Upper lobe of right lung (tissue), 1 donor: ENCODE measurements at regions not wholly inside any gene's neighbourhood (a gene's known extent, or its start where the extent isn't known, plus 50 kb on each side); places are given as distances from the start of the nearest gene placed in this dataset.

Source experiments
- ATAC-seq: fragments of 200-7000 bp; cut with Tn5 transposase; one replicate; pipeline ENCODE4 v1.9.1; 2020; ENCODE audit warnings: mild to moderate bottlenecking, moderate library complexity
- DNase-seq: peaks from one replicate; pipeline ENCODE4 v3.0.0-alpha.2; 2020
- H3K27ac ChIP-seq: fragments of 200-600 bp; one replicate; pipeline ENCODE4 v1.8.0; 2022
- H3K27me3 ChIP-seq: fragments of 200-600 bp; one replicate; pipeline ENCODE4 v1.8.0; 2022; ENCODE audit warnings: mild to moderate bottlenecking
- H3K36me3 ChIP-seq: fragments of 200-600 bp; one replicate; pipeline ENCODE4 v1.8.0; 2022
- H3K4me1 ChIP-seq: fragments of 200-600 bp; one replicate; pipeline ENCODE4 v1.8.0; 2022
- H3K4me3 ChIP-seq: fragments of 200-600 bp; one replicate; pipeline ENCODE4 v1.8.0; 2022; ENCODE audit warnings: mild to moderate bottlenecking
- H3K9me3 ChIP-seq: fragments of 200-600 bp; one replicate; pipeline ENCODE4 v1.8.0; 2022
- CTCF ChIP-seq: fragments of 200-600 bp; IDR thresholded peaks from one replicate; pipeline ENCODE4 v1.8.0; 2022; ENCODE audit warnings: antibody characterized with exemption
- intact Hi-C: fragments of 100-400 bp; cut with DNase I; formaldehyde crosslinking; loops from one replicate; pipeline ENCODE4 v1.11.0; 2022
- donor health status: DM: no; HTN: yes; CAD: no; lungs with severe emphysema.

GRCh38 chr18:77472509-77472908 lies 222.9 kb downstream of the GALR1 start:
- ATAC-seq = no peak
- Histone ChIP-seq H3K27ac (no peak overlapping the region), H3K4me3 (no peak overlapping the region), H3K36me3 (no peaks in the 10 kb centered on the region), H3K9me3 (no peaks in the 10 kb centered on the region), H3K27me3 (peaks cover 5% of the 10 kb centered on the region), H3K4me1 (no peaks in the 10 kb centered on the region)
- DNase-seq = no peak
- intact Hi-C loops = no loop called here
- no peak for TF ChIP-seq CTCF

- intact Hi-C loops = no loop called here
- Histone ChIP-seq H3K36me3 (no peaks in the 10 kb centered on the region), H3K27me3 (no peaks in the 10 kb centered on the region), H3K9me3 (no peaks in the 10 kb centered on the region), H3K4me1 (no peaks in the 10 kb centered on the region), H3K27ac (no peak overlapping the region), H3K4me3 (no peak overlapping the region)
- ATAC-seq (peak; percentile 88), DNase-seq (no peak)
- TF ChIP-seq CTCF = peak; percentile 17
Measured at GRCh38 chr18:77478646-77479442, 229.2 kb downstream of the GALR1 start.

GRCh38 chr18:77481541-77481940 lies 231.9 kb downstream of the GALR1 start:
- Histone ChIP-seq H3K27me3 (no peaks in the 10 kb centered on the region), H3K4me3 (no peak overlapping the region), H3K9me3 (no peaks in the 10 kb centered on the region), H3K27ac (no peak overlapping the region), H3K4me1 (no peaks in the 10 kb centered on the region), H3K36me3 (no peaks in the 10 kb centered on the region)
- TF ChIP-seq CTCF = no peak
- no peak for DNase-seq
- ATAC-seq = no peak
- intact Hi-C loops = no loop called here

GRCh38 chr18:77482190-77483085 lies 232.8 kb downstream of the GALR1 start:
- intact Hi-C loops = no loop called here
- no peaks in the 10 kb centered on the region for H3K4me1 ChIP-seq
- DNase-seq = no peak
- no peaks in the 10 kb centered on the region for H3K36me3 ChIP-seq
- no peak overlapping the region for H3K4me3 ChIP-seq
- ATAC-seq = peak; percentile 40
- TF ChIP-seq CTCF = no peak
- H3K27me3 ChIP-seq = no peaks in the 10 kb centered on the region
- H3K27ac ChIP-seq = no peak overlapping the region
- H3K9me3 ChIP-seq = no peaks in the 10 kb centered on the region

GRCh38 chr18:77486985-77487384 lies 237.3 kb downstream of the GALR1 start:
- intact Hi-C loops = no loop called here
- H3K27me3 ChIP-seq = no peaks in the 10 kb centered on the region
- no peak overlapping the region for H3K4me3 ChIP-seq
- TF ChIP-seq CTCF = no peak
- DNase-seq (no peak), ATAC-seq (no peak)
- no peaks in the 10 kb centered on the region for H3K36me3 ChIP-seq
- H3K27ac ChIP-seq = no peak overlapping the region
- no peaks in the 10 kb centered on the region for H3K4me1 ChIP-seq
- no peaks in the 10 kb centered on the region for H3K9me3 ChIP-seq
